Upper lobe of left lung (tissue), 4 donors: ENCODE measurements at regions not wholly inside any gene's neighbourhood (a gene's known extent, or its start where the extent isn't known, plus 50 kb on each side); places are given as distances from the start of the nearest gene placed in this dataset.

Experiments
- EP300 ChIP-seq, 4 donors: sonication (generic); formaldehyde crosslinking; IDR thresholded peaks; one replicate each; pipeline ENCODE4 v1.5.1; 2017; ENCODE audit warnings: antibody characterized with exemption in 4 of 4, control low read depth in 2 of 4
- POLR2A ChIP-seq, 4 donors: fragments of 450-650 bp; IDR thresholded peaks; one replicate each; pipeline ENCODE4 v1.5.1; 2016 to 2017; ENCODE audit warnings: antibody characterized with exemption in 4 of 4, mild to moderate bottlenecking in 2 of 4
- TF ChIP-seq, protein P1 (sequence below), 6 experiments: fragments of 450-650 bp in 4 of 6; fragments of 200-600 bp in 2 of 6; sonication (generic) in 2 of 6; IDR thresholded peaks; one replicate each; pipeline ENCODE4 v1.5.1; 2016 to 2019; ENCODE audit warnings: antibody characterized with exemption in 6 of 6

DNA sequence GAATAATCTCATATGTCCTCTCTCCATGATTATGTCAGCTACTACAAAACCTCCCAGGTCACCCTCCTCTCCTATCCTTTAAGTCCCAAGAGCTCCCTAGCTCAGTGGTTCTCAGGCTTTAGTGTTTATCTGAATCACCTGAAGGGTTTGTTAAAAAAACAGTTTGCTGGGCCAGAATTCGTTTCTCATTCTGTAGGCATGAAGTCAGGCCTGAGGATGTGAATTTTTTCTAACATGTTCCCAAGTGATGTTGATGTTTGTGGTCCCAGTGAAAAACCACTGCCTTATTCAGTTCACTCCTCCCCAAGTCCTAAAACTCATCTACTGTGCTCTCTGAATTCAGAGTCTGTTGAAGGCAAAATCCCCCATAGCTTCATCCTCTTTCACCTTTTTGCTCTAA lies 241.4 kb downstream of the ETNK1 start:
- no peak for TF ChIP-seq EP300 (IDR thresholded peaks at IDR 0.05)
- TF ChIP-seq, protein P1, sequence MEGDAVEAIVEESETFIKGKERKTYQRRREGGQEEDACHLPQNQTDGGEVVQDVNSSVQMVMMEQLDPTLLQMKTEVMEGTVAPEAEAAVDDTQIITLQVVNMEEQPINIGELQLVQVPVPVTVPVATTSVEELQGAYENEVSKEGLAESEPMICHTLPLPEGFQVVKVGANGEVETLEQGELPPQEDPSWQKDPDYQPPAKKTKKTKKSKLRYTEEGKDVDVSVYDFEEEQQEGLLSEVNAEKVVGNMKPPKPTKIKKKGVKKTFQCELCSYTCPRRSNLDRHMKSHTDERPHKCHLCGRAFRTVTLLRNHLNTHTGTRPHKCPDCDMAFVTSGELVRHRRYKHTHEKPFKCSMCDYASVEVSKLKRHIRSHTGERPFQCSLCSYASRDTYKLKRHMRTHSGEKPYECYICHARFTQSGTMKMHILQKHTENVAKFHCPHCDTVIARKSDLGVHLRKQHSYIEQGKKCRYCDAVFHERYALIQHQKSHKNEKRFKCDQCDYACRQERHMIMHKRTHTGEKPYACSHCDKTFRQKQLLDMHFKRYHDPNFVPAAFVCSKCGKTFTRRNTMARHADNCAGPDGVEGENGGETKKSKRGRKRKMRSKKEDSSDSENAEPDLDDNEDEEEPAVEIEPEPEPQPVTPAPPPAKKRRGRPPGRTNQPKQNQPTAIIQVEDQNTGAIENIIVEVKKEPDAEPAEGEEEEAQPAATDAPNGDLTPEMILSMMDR (IDR thresholded peaks at IDR 0.05) = no peak
- no peak for TF ChIP-seq POLR2A (IDR thresholded peaks at IDR 0.05)
